Ureter (tissue), 1 donor: ENCODE measurements at regions not wholly inside any gene's neighbourhood (a gene's known extent, or its start where the extent isn't known, plus 50 kb on each side); places are given as distances from the start of the nearest gene placed in this dataset.

Source experiments
- DNase-seq: peaks from one replicate; pipeline ENCODE4 v3.0.0-alpha.2; 2020; ENCODE audit warnings: low spot score
- donor health status: DM: yes; HTN: yes; CAD: no.

GRCh38 chr10:128465697-128466096 lies 339.5 kb upstream of the MKI67 start:
- no peak for DNase-seq

GRCh38 chr10:128466831-128467371 lies 340.7 kb upstream of the MKI67 start:
- DNase-seq: no peak

- DNase-seq: no peak
These were observed 342.2 kb upstream of the MKI67 start for GRCh38 chr10:128468462-128468861.

GRCh38 chr10:128469515-128469914 lies 343.3 kb upstream of the MKI67 start:
- no peak for DNase-seq

GRCh38 chr10:128470321-128470965 lies 344.2 kb upstream of the MKI67 start:
- no peak for DNase-seq

GRCh38 chr10:128471151-128471550 lies 344.9 kb upstream of the MKI67 start:
- no peak for DNase-seq

- DNase-seq: no peak
These were observed 346.0 kb upstream of the MKI67 start for GRCh38 chr10:128472196-128472595.

- no peak for DNase-seq
These were observed 347.2 kb upstream of the MKI67 start for GRCh38 chr10:128473396-128473795.

- no peak for DNase-seq
These were observed 347.7 kb upstream of the MKI67 start for GRCh38 chr10:128473911-128474310.

- no peak for DNase-seq
These were observed 348.3 kb upstream of the MKI67 start for GRCh38 chr10:128474571-128474970.

GRCh38 chr10:128475686-128476367 lies 349.6 kb upstream of the MKI67 start:
- no peak for DNase-seq

GRCh38 chr10:128476368-128476725 lies 350.1 kb upstream of the MKI67 start:
- DNase-seq: no peak

GRCh38 chr10:128476845-128477244 lies 350.6 kb upstream of the MKI67 start:
- no peak for DNase-seq

GRCh38 chr10:128480601-128481000 lies 354.4 kb upstream of the MKI67 start:
- DNase-seq: no peak

GRCh38 chr10:128481152-128481840 lies 355.1 kb upstream of the MKI67 start:
- DNase-seq: no peak

GRCh38 chr10:128482052-128482451 lies 355.8 kb upstream of the MKI67 start:
- DNase-seq: no peak

- no peak for DNase-seq
These were observed 357.0 kb upstream of the MKI67 start for GRCh38 chr10:128483216-128483615.

GRCh38 chr10:128484041-128484440 lies 357.8 kb upstream of the MKI67 start:
- no peak for DNase-seq

GRCh38 chr10:128485701-128486235 lies 359.5 kb upstream of the MKI67 start:
- no peak for DNase-seq

GRCh38 chr10:128487517-128487916 lies 361.3 kb upstream of the MKI67 start:
- DNase-seq: no peak

GRCh38 chr10:128489324-128490247 lies 363.4 kb upstream of the MKI67 start:
- DNase-seq: no peak

GRCh38 chr10:128491686-128492085 lies 365.5 kb upstream of the MKI67 start:
- no peak for DNase-seq
